ENCODE measurements at regions not wholly inside any gene's neighbourhood (a gene's known extent, or its start where the extent isn't known, plus 50 kb on each side); places are given as distances from the start of the nearest gene placed in this dataset.
"Not testable (repeated sequence)": the region's sequence is repeated elsewhere in the genome, so short reads cannot be mapped to it uniquely, and the experiment has no call there.

DNA sequence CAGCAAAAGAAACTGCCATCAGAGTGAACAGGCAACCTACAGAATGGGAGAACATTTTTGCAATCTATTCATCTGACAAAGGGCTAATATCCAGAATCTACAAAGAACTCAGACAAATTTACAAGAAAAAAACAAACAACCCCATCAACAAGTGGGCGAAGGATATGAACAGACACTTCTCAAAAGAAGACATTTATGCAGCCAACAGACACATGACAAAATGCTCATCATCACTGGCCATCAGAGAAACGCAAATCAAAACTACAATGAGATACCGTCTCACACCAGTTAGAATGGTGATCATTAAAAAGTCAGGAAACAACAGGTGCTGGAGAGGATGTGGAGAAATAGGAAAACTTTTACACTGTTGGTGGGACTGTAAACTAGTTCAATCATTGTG lies 65.3 kb upstream of the PDSS1 start:
- TF ChIP-seq, protein P1, sequence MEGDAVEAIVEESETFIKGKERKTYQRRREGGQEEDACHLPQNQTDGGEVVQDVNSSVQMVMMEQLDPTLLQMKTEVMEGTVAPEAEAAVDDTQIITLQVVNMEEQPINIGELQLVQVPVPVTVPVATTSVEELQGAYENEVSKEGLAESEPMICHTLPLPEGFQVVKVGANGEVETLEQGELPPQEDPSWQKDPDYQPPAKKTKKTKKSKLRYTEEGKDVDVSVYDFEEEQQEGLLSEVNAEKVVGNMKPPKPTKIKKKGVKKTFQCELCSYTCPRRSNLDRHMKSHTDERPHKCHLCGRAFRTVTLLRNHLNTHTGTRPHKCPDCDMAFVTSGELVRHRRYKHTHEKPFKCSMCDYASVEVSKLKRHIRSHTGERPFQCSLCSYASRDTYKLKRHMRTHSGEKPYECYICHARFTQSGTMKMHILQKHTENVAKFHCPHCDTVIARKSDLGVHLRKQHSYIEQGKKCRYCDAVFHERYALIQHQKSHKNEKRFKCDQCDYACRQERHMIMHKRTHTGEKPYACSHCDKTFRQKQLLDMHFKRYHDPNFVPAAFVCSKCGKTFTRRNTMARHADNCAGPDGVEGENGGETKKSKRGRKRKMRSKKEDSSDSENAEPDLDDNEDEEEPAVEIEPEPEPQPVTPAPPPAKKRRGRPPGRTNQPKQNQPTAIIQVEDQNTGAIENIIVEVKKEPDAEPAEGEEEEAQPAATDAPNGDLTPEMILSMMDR (IDR thresholded peaks at IDR 0.05; ENCODE audit: low read length), result not testable (repeated sequence)
- TF ChIP-seq EZH2 (IDR thresholded peaks at IDR 0.05; ENCODE audit: borderline replicate concordance, low read length), result not testable (repeated sequence)
